MM.1S (cell line): ENCODE measurements at regions not wholly inside any gene's neighbourhood (a gene's known extent, or its start where the extent isn't known, plus 50 kb on each side); places are given as distances from the start of the nearest gene placed in this dataset.

Experiments used
- DNase-seq: peaks from one replicate; pipeline ENCODE4 v3.0.0-alpha.2; 2015
- H2AFZ ChIP-seq: fragments of 300-600 bp; sonication (generic); 2 replicates; pipeline ENCODE4 v1.6.0; 2016; ENCODE audit warnings: antibody characterized with exemption, low read length
- H3F3A ChIP-seq: fragments of 300-600 bp; sonication (generic); 2 replicates; pipeline ENCODE4 v1.6.1; 2016; ENCODE audit warnings: mild to moderate bottlenecking, antibody characterized with exemption, low read length, moderate library complexity, mixed read lengths; ENCODE audit not compliant: insufficient read depth
- H3K27ac ChIP-seq: fragments of 300-600 bp; sonication (generic); 2 replicates; pipeline ENCODE4 v1.5.1; 2016; ENCODE audit warnings: mild to moderate bottlenecking, low read length
- H3K27me3 ChIP-seq: fragments of 300-600 bp; sonication (generic); replicated peaks from 2 replicates; pipeline ENCODE4 v1.6.0; 2016; ENCODE audit warnings: low read length; ENCODE audit not compliant: insufficient read depth
- H3K36me3 ChIP-seq: fragments of 300-600 bp; sonication (generic); replicated peaks from 2 replicates; pipeline ENCODE4 v1.6.1; 2016; ENCODE audit warnings: mild to moderate bottlenecking, low read length, mixed read lengths; ENCODE audit not compliant: insufficient read depth
- H3K4me1 ChIP-seq: fragments of 300-600 bp; sonication (generic); 2 replicates; pipeline ENCODE4 v1.6.1; 2016; ENCODE audit warnings: low read length, mixed read lengths
- H3K4me2 ChIP-seq: fragments of 300-600 bp; sonication (generic); 2 replicates; pipeline ENCODE4 v1.6.0; 2016; ENCODE audit warnings: low read depth, low read length
- H3K4me3 ChIP-seq: fragments of 300-600 bp; sonication (generic); 2 replicates; pipeline ENCODE4 v1.5.1; 2016; ENCODE audit warnings: low read length, mixed read lengths
- H3K79me2 ChIP-seq: fragments of 300-600 bp; sonication (generic); 2 replicates; pipeline ENCODE4 v1.6.1; 2016; ENCODE audit warnings: mixed run types, low read length, mixed read lengths
- H3K9ac ChIP-seq: fragments of 300-600 bp; sonication (generic); 2 replicates; pipeline ENCODE4 v1.6.1; 2016; ENCODE audit warnings: low read length, mixed read lengths
- H3K9me2 ChIP-seq: fragments of 300-600 bp; sonication (generic); replicated peaks from 2 replicates; pipeline ENCODE4 v1.6.1; 2016; ENCODE audit warnings: mild to moderate bottlenecking, low read length, mixed read lengths; ENCODE audit not compliant: insufficient read depth
- H3K9me3 ChIP-seq: fragments of 300-600 bp; sonication (generic); replicated peaks from 2 replicates; pipeline ENCODE4 v1.6.1; 2016; ENCODE audit warnings: mild to moderate bottlenecking, low read length, mixed read lengths; ENCODE audit not compliant: insufficient read depth
- H4K20me1 ChIP-seq: fragments of 300-600 bp; sonication (generic); 2 replicates; pipeline ENCODE4 v1.6.1; 2016; ENCODE audit warnings: mild to moderate bottlenecking, low read length, moderate library complexity, mixed read lengths; ENCODE audit not compliant: insufficient read depth
- CTCF ChIP-seq: fragments of 300-600 bp; sonication (generic); IDR thresholded peaks from 2 replicates; pipeline ENCODE4 v1.5.1; 2016; ENCODE audit warnings: antibody characterized with exemption, low read length, mixed read lengths
- EZH2 ChIP-seq: fragments of 300-600 bp; sonication (generic); optimal IDR thresholded peaks from 2 replicates; pipeline ENCODE3; 2017; ENCODE audit warnings: low read depth, mild to moderate bottlenecking, antibody characterized with exemption, low read length, mixed read lengths
- EZH2phosphoT487 ChIP-seq: fragments of 300-600 bp; sonication (generic); IDR thresholded peaks from 2 replicates; pipeline ENCODE4 v1.6.1; 2018; ENCODE audit warnings: antibody characterized with exemption, low read length

GRCh38 chr7:54813398-54813797 lies 54.4 kb upstream of the SEC61G start:
- no peak overlapping the region for H3K9ac ChIP-seq
- no peaks in the 10 kb centered on the region for H3F3A ChIP-seq
- no peak overlapping the region for H3K4me3 ChIP-seq
- H3K79me2 ChIP-seq, result no peaks in the 10 kb centered on the region
- H3K9me3 ChIP-seq, result no peaks in the 10 kb centered on the region
- H3K27ac ChIP-seq, result no peak overlapping the region
- no peaks in the 10 kb centered on the region for H4K20me1 ChIP-seq
- H3K9me2 ChIP-seq, result no peaks in the 10 kb centered on the region
- H3K36me3 ChIP-seq, result no peaks in the 10 kb centered on the region
- TF ChIP-seq EZH2phosphoT487, result no peak
- no peak for TF ChIP-seq EZH2
- TF ChIP-seq CTCF, result no peak
- no peak overlapping the region for H3K4me2 ChIP-seq
- H2AFZ ChIP-seq, result no peak overlapping the region
- no peak for DNase-seq
- no peaks in the 10 kb centered on the region for H3K4me1 ChIP-seq
- H3K27me3 ChIP-seq, result no peaks in the 10 kb centered on the region

- no peak overlapping the region for H2AFZ ChIP-seq
- no peak for DNase-seq
- no peaks in the 10 kb centered on the region for H3K9me2 ChIP-seq
- no peaks in the 10 kb centered on the region for H3K79me2 ChIP-seq
- no peaks in the 10 kb centered on the region for H3F3A ChIP-seq
- H3K27me3 ChIP-seq, result no peaks in the 10 kb centered on the region
- no peak overlapping the region for H3K4me2 ChIP-seq
- no peaks in the 10 kb centered on the region for H3K36me3 ChIP-seq
- no peak overlapping the region for H3K9ac ChIP-seq
- H4K20me1 ChIP-seq, result no peaks in the 10 kb centered on the region
- TF ChIP-seq EZH2, result no peak
- TF ChIP-seq CTCF, result no peak
- no peak for TF ChIP-seq EZH2phosphoT487
- H3K4me1 ChIP-seq, result no peaks in the 10 kb centered on the region
- H3K4me3 ChIP-seq, result no peak overlapping the region
- no peaks in the 10 kb centered on the region for H3K9me3 ChIP-seq
- H3K27ac ChIP-seq, result no peak overlapping the region
These were observed 55.4 kb upstream of the SEC61G start for GRCh38 chr7:54814401-54814800.

- Histone ChIP-seq H3K79me2 (no peaks in the 10 kb centered on the region), H3K27ac (no peak overlapping the region), H2AFZ (no peak overlapping the region), H3K4me3 (no peak overlapping the region), H3K27me3 (no peaks in the 10 kb centered on the region), H3K4me2 (no peak overlapping the region), H3F3A (no peaks in the 10 kb centered on the region), H3K9ac (no peak overlapping the region), H3K9me2 (no peaks in the 10 kb centered on the region), H3K4me1 (no peaks in the 10 kb centered on the region), H3K9me3 (no peaks in the 10 kb centered on the region), H4K20me1 (no peaks in the 10 kb centered on the region), H3K36me3 (no peaks in the 10 kb centered on the region)
- no peak for DNase-seq
- TF ChIP-seq EZH2, result no peak
- TF ChIP-seq EZH2phosphoT487, result no peak
- TF ChIP-seq CTCF, result no peak
These were observed 58.1 kb upstream of the SEC61G start for GRCh38 chr7:54817152-54817551.

- no peaks in the 10 kb centered on the region for H3F3A ChIP-seq
- H3K9me3 ChIP-seq, result no peaks in the 10 kb centered on the region
- H3K4me1 ChIP-seq, result no peaks in the 10 kb centered on the region
- no peaks in the 10 kb centered on the region for H3K36me3 ChIP-seq
- TF ChIP-seq EZH2 (no peak), CTCF (no peak), EZH2phosphoT487 (no peak)
- no peak overlapping the region for H3K4me3 ChIP-seq
- H3K9me2 ChIP-seq, result no peaks in the 10 kb centered on the region
- H3K9ac ChIP-seq, result no peak overlapping the region
- H4K20me1 ChIP-seq, result no peaks in the 10 kb centered on the region
- H3K27me3 ChIP-seq, result no peaks in the 10 kb centered on the region
- H3K4me2 ChIP-seq, result no peak overlapping the region
- no peak for DNase-seq
- no peak overlapping the region for H3K27ac ChIP-seq
- H3K79me2 ChIP-seq, result no peaks in the 10 kb centered on the region
- no peak overlapping the region for H2AFZ ChIP-seq
These were observed 64.8 kb upstream of the SEC61G start for GRCh38 chr7:54823776-54824175.
